HEK293 (cell line): ENCODE measurements at regions not wholly inside any gene's neighbourhood (a gene's known extent, or its start where the extent isn't known, plus 50 kb on each side); places are given as distances from the start of the nearest gene placed in this dataset.

Experiments
- CTCF ChIA-PET: fragments of 350-600 bp; formaldehyde crosslinking; extraction: SDS; loops from one replicate; lab custom pipeline; 2021; ENCODE audit warnings: antibody characterized with exemption; lab: Yijun Ruan, JAX
- POLR2A ChIA-PET: fragments of 300-600 bp; formaldehyde crosslinking; extraction: SDS; loops from one replicate; lab custom pipeline; 2020; ENCODE audit warnings: antibody characterized with exemption, inconsistent platforms; lab: Yijun Ruan, JAX
- H3K27ac ChIP-seq: fragments of 200-500 bp; sonication (Bioruptor generic); 2 replicates; pipeline ENCODE4 v1.5.1; 2014; ENCODE audit warnings: low read depth, low read length, control low read depth, inconsistent platforms; ENCODE audit errors: extremely low read depth
- H3K36me3 ChIP-seq, 2 experiments: fragments of 200-500 bp in 1 of 2; sonication (Bioruptor generic) in 1 of 2; 1 replicate in 1 of 2; 2 replicates in 1 of 2; pipeline ENCODE4 v1.5.1; 2014 to 2017; ENCODE audit warnings: inconsistent platforms in 2 of 2, low read length in 2 of 2; ENCODE audit not compliant: control insufficient read depth in 2 of 2, insufficient read depth in 1 of 2
- H3K4me1 ChIP-seq: fragments of 200-500 bp; sonication (Bioruptor generic); 2 replicates; pipeline ENCODE4 v1.5.1; 2014; ENCODE audit warnings: mild to moderate bottlenecking, low read length, inconsistent platforms; ENCODE audit not compliant: control insufficient read depth, insufficient read depth
- H3K4me3 ChIP-seq: 2 replicates; pipeline ENCODE4 v1.5.1; 2011; ENCODE audit warnings: low read depth, mild to moderate bottlenecking, control low read depth, low read length, moderate library complexity
- H3K9me3 ChIP-seq: fragments of 200-500 bp; sonication (Bioruptor generic); 2 replicates; pipeline ENCODE4 v1.5.1; 2014; ENCODE audit warnings: low read depth, low read length, inconsistent platforms; ENCODE audit not compliant: control insufficient read depth, insufficient read depth
- ELK4 ChIP-seq: IDR thresholded peaks from 2 replicates; pipeline ENCODE4 v1.6.1; 2011; ENCODE audit warnings: mild to moderate bottlenecking, low read depth, low read length, borderline replicate concordance
- GFI1B ChIP-seq: fragments of 450-650 bp; formaldehyde crosslinking; IDR thresholded peaks from 2 replicates; pipeline ENCODE4 v1.5.1; 2016; ENCODE audit warnings: missing biosample characterization, missing genetic modification characterization
- GLIS2 ChIP-seq: fragments of 450-650 bp; formaldehyde crosslinking; IDR thresholded peaks from 2 replicates; pipeline ENCODE4 v1.5.1; 2016; ENCODE audit warnings: missing biosample characterization, missing genetic modification characterization
- KLF17 ChIP-seq: fragments of 450-650 bp; formaldehyde crosslinking; IDR thresholded peaks from 2 replicates; pipeline ENCODE4 v1.5.1; 2016; ENCODE audit warnings: missing biosample characterization, missing genetic modification characterization
- OSR2 ChIP-seq: fragments of 450-650 bp; formaldehyde crosslinking; IDR thresholded peaks from 2 replicates; pipeline ENCODE4 v1.5.1; 2016; ENCODE audit warnings: missing biosample characterization, missing genetic modification characterization
- REPIN1 ChIP-seq: fragments of 450-650 bp; formaldehyde crosslinking; IDR thresholded peaks from 2 replicates; pipeline ENCODE4 v1.5.1; 2017; ENCODE audit warnings: missing biosample characterization, missing genetic modification characterization, low read depth
- SCRT2 ChIP-seq: fragments of 450-650 bp; formaldehyde crosslinking; IDR thresholded peaks from 2 replicates; pipeline ENCODE4 v1.5.1; 2016; ENCODE audit warnings: missing biosample characterization, missing genetic modification characterization
- ZBTB20 ChIP-seq: fragments of 450-650 bp; formaldehyde crosslinking; IDR thresholded peaks from 2 replicates; pipeline ENCODE4 v1.5.1; 2016; ENCODE audit warnings: missing biosample characterization, missing genetic modification characterization
- ZFP69B ChIP-seq: fragments of 450-650 bp; formaldehyde crosslinking; IDR thresholded peaks from 2 replicates; pipeline ENCODE4 v1.5.1; 2016; ENCODE audit warnings: missing biosample characterization, missing genetic modification characterization
- ZNF10 ChIP-seq: fragments of 450-650 bp; formaldehyde crosslinking; IDR thresholded peaks from 2 replicates; pipeline ENCODE4 v1.5.1; 2017; ENCODE audit warnings: missing biosample characterization, missing genetic modification characterization
- ZNF121 ChIP-seq: fragments of 450-650 bp; formaldehyde crosslinking; IDR thresholded peaks from 2 replicates; pipeline ENCODE4 v1.5.1; 2016; ENCODE audit warnings: missing biosample characterization, missing genetic modification characterization
- ZNF169 ChIP-seq: fragments of 450-650 bp; formaldehyde crosslinking; IDR thresholded peaks from 2 replicates; pipeline ENCODE4 v1.5.1; 2016; ENCODE audit warnings: missing biosample characterization, missing genetic modification characterization
- ZNF174 ChIP-seq: fragments of 450-650 bp; formaldehyde crosslinking; IDR thresholded peaks from 2 replicates; pipeline ENCODE4 v1.5.0; 2017; ENCODE audit warnings: missing biosample characterization, mild to moderate bottlenecking, missing genetic modification characterization
- ZNF184 ChIP-seq: fragments of 450-650 bp; IDR thresholded peaks from 2 replicates; pipeline ENCODE4 v1.5.1; 2018; ENCODE audit warnings: missing biosample characterization, mild to moderate bottlenecking, missing genetic modification characterization
- ZNF24 ChIP-seq: fragments of 450-650 bp; formaldehyde crosslinking; IDR thresholded peaks from 2 replicates; pipeline ENCODE4 v1.5.1; 2016; ENCODE audit warnings: missing biosample characterization, missing genetic modification characterization
- ZNF248 ChIP-seq: fragments of 450-650 bp; formaldehyde crosslinking; IDR thresholded peaks from 2 replicates; pipeline ENCODE4 v1.5.1; 2017; ENCODE audit warnings: missing biosample characterization, missing genetic modification characterization
- ZNF280D ChIP-seq: fragments of 450-650 bp; formaldehyde crosslinking; IDR thresholded peaks from 2 replicates; pipeline ENCODE4 v1.5.1; 2016; ENCODE audit warnings: missing biosample characterization, missing genetic modification characterization
- ZNF48 ChIP-seq: fragments of 450-650 bp; formaldehyde crosslinking; IDR thresholded peaks from 2 replicates; pipeline ENCODE4 v1.5.1; 2016; ENCODE audit warnings: missing biosample characterization, missing genetic modification characterization
- ZNF585B ChIP-seq: fragments of 450-650 bp; formaldehyde crosslinking; IDR thresholded peaks from 2 replicates; pipeline ENCODE4 v1.5.1; 2016; ENCODE audit warnings: missing biosample characterization, missing genetic modification characterization
- ZNF639 ChIP-seq: fragments of 450-650 bp; formaldehyde crosslinking; IDR thresholded peaks from 2 replicates; pipeline ENCODE4 v1.5.1; 2016; ENCODE audit warnings: missing biosample characterization, missing genetic modification characterization
- ZNF677 ChIP-seq: fragments of 450-650 bp; IDR thresholded peaks from 2 replicates; pipeline ENCODE4 v1.5.0; 2018; ENCODE audit warnings: missing biosample characterization, mild to moderate bottlenecking, missing genetic modification characterization, moderate library complexity
- ZNF776 ChIP-seq: fragments of 450-650 bp; formaldehyde crosslinking; IDR thresholded peaks from 2 replicates; pipeline ENCODE4 v1.5.0; 2017; ENCODE audit warnings: missing biosample characterization, missing genetic modification characterization, borderline replicate concordance
- ZNF791 ChIP-seq: fragments of 450-650 bp; formaldehyde crosslinking; IDR thresholded peaks from 2 replicates; pipeline ENCODE4 v1.5.1; 2016; ENCODE audit warnings: missing biosample characterization, missing genetic modification characterization
- ZNF837 ChIP-seq: fragments of 450-650 bp; formaldehyde crosslinking; IDR thresholded peaks from 2 replicates; pipeline ENCODE4 v1.5.1; 2016; ENCODE audit warnings: missing biosample characterization, missing genetic modification characterization
- ZNF843 ChIP-seq: fragments of 450-650 bp; formaldehyde crosslinking; IDR thresholded peaks from 2 replicates; pipeline ENCODE4 v1.5.1; 2016; ENCODE audit warnings: missing biosample characterization, missing genetic modification characterization

GRCh38 chrX:88908056-88908455 lies 161.0 kb downstream of the CPXCR1 start (continued):
- TF ChIP-seq ZNF121 (tag by site-specific recombination) (no peak), ZNF24 (tag by site-specific recombination) (no peak)

GRCh38 chrX:88937616-88938015 lies 190.6 kb downstream of the CPXCR1 start:
- Histone ChIP-seq H3K4me1 (no peaks in the 10 kb centered on the region), H3K4me3 (no peak overlapping the region), H3K36me3 (no peaks in the 10 kb centered on the region), H3K9me3 (no peaks in the 10 kb centered on the region), H3K27ac (no peak overlapping the region)
- ChIA-PET POLR2A (no interaction called here), CTCF (no interaction called here)
- TF ChIP-seq REPIN1 (tag by site-specific recombination) (no peak), ZNF174 (no peak), ZNF585B (tag by site-specific recombination) (no peak)

GRCh38 chrX:88940904-88941303 lies 193.9 kb downstream of the CPXCR1 start:
- ChIA-PET POLR2A (no interaction called here), CTCF (no interaction called here)
- H3K36me3 ChIP-seq, result no peaks in the 10 kb centered on the region
- no peak overlapping the region for H3K4me3 ChIP-seq
- H3K27ac ChIP-seq, result no peak overlapping the region
- no peaks in the 10 kb centered on the region for H3K4me1 ChIP-seq
- TF ChIP-seq ZNF837 (tag by site-specific recombination) (no peak), OSR2 (tag by site-specific recombination) (no peak), ZNF639 (tag by site-specific recombination) (no peak), ZNF791 (tag by site-specific recombination) (no peak), ZNF121 (tag by site-specific recombination) (no peak), GLIS2 (no peak), KLF17 (tag by site-specific recombination) (no peak)
- no peaks in the 10 kb centered on the region for H3K9me3 ChIP-seq

- ChIA-PET POLR2A (interaction anchor here (0.6 kb wide), 1 partner anchor 25 kb away, joined by 4 read pairs; no protein-coding TSS in a partner anchor), CTCF (interaction anchor here (0.8 kb wide), 1 partner anchor 19 kb away, joined by 5 read pairs; no protein-coding TSS in a partner anchor)
- Histone ChIP-seq H3K4me1 (no peaks in the 10 kb centered on the region), H3K4me3 (no peak overlapping the region), H3K9me3 (no peaks in the 10 kb centered on the region), H3K27ac (no peak overlapping the region), H3K36me3 (no peaks in the 10 kb centered on the region)
- TF ChIP-seq GFI1B (tag by site-specific recombination), result no peak
- no peak for TF ChIP-seq ZNF48 (tag by site-specific recombination)
- TF ChIP-seq ZNF776 (tag by site-specific recombination), result no peak
- no peak for TF ChIP-seq SCRT2
- no peak for TF ChIP-seq ZNF280D (tag by site-specific recombination)
- no peak for TF ChIP-seq ZNF677 (tag by site-specific recombination)
- TF ChIP-seq ZNF585B (tag by site-specific recombination), result no peak
- no peak for TF ChIP-seq ZNF184 (tag by site-specific recombination)
- TF ChIP-seq ZNF843, result no peak
- no peak for TF ChIP-seq ZNF169 (tag by site-specific recombination)
- no peak for TF ChIP-seq ZFP69B (tag by site-specific recombination)
- no peak for TF ChIP-seq ZBTB20 (tag by site-specific recombination)
- TF ChIP-seq ZNF10, result no peak
- no peak for TF ChIP-seq ZNF248 (tag by site-specific recombination)
- no peak for TF ChIP-seq ELK4
These were observed 197.6 kb downstream of the CPXCR1 start for GRCh38 chrX:88944661-88945060.
